ENCODE measurements at regions not wholly inside any gene's neighbourhood (a gene's known extent, or its start where the extent isn't known, plus 50 kb on each side); places are given as distances from the start of the nearest gene placed in this dataset.

DNA sequence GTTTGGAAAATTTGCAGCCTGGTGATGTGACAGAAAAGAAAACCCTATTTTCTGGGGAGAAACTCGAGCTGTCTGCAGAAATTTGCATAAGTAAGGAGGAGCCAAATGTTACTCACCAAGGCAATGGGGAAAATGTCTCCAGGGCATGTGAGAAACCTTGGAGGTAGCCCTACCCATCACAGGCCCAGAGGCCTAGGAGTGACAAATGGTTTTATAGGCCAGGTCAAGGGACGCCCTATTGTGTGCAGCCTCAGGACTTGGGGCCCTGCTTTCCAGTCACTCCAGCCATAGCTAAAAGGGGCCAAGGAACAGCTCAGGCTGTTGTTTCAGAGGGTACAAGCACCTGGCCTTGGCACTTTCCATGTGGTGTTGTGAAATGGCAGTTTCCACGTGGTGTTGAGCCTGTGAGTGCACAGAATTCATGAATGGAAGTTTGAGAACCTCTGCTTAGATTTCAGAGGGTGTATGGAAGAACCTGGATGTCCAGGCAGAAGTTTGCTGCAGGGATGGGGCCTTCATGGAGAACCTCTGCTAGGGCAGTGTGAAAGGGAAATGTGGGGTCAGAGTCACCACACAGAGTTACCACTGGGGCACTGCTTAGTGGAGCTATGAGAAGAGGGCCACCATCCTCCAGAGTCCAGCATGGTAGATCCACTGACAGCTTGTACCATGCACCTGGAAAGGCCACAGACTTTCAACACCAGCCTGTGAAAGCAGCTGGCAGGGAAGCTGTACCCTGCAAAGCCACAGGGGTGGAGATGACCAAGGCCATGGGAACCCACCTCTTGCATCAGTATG lies 637.6 kb upstream of the EPHA5 start:
- DNase-seq (ENCODE audit: low read depth, low spot score) = no peak
- Histone ChIP-seq H3K4me3 (ENCODE audit: low read depth, low read length) (no peak overlapping the region), H3K9me3 (ENCODE audit: control insufficient read depth, insufficient read depth, low read length) (peaks cover 5% of the 10 kb centered on the region; the same call in 1 of the 2 replicates), H3K27me3 (ENCODE audit: control insufficient read depth, insufficient read depth, low read length) (no peaks in the 10 kb centered on the region), H3K27ac (ENCODE audit: low read depth, low read length) (no peak overlapping the region)
- ChIA-PET POLR2A (no interaction called here), CTCF (no interaction called here)
- TF ChIP-seq, protein P1, sequence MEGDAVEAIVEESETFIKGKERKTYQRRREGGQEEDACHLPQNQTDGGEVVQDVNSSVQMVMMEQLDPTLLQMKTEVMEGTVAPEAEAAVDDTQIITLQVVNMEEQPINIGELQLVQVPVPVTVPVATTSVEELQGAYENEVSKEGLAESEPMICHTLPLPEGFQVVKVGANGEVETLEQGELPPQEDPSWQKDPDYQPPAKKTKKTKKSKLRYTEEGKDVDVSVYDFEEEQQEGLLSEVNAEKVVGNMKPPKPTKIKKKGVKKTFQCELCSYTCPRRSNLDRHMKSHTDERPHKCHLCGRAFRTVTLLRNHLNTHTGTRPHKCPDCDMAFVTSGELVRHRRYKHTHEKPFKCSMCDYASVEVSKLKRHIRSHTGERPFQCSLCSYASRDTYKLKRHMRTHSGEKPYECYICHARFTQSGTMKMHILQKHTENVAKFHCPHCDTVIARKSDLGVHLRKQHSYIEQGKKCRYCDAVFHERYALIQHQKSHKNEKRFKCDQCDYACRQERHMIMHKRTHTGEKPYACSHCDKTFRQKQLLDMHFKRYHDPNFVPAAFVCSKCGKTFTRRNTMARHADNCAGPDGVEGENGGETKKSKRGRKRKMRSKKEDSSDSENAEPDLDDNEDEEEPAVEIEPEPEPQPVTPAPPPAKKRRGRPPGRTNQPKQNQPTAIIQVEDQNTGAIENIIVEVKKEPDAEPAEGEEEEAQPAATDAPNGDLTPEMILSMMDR (IDR thresholded peaks at IDR 0.05; ENCODE audit: low read depth, low read length) = no peak

DNA sequence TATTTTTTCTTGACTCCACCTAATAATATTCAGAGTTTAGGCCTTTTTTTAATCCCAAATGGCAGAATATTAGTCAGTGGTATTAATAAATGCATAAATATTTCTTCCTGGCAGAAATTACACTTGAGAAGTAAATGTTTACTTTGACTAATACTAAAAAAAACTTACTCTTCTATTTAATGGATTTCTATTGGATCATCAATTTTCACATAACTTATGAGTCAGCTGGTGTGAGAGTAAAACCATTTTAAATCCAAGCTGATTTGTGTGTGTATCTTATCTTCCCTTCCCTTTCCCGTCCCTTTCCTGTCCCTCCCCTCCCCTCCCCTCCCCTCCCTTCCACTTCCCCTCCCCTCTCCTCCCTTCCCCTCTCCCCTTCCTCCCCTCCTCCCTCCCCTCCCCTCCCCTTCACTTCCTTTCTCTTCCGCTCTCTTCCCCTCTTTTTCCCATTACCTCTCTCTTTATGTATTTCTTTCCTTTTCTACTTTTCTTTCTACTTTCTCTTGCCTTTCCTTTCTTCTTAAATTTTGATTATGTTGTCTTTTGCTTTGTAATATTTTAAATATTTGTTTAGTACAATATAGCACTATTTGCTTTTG lies 630.1 kb upstream of the EPHA5 start:
- DNase-seq (ENCODE audit: low read depth, low spot score) = no peak
- ChIA-PET CTCF (no interaction called here), POLR2A (no interaction called here)
- Histone ChIP-seq H3K27me3 (ENCODE audit: control insufficient read depth, insufficient read depth, low read length) (no peaks in the 10 kb centered on the region), H3K9me3 (ENCODE audit: control insufficient read depth, insufficient read depth, low read length) (0 out of 2 replicates have a peak, but pooled peaks cover 4% of the 10 kb centered on the region), H3K27ac (ENCODE audit: low read depth, low read length) (no peak overlapping the region), H3K4me3 (ENCODE audit: low read depth, low read length) (no peak overlapping the region)
- TF ChIP-seq, protein P1 (IDR thresholded peaks at IDR 0.05; ENCODE audit: low read depth, low read length) = no peak

DNA sequence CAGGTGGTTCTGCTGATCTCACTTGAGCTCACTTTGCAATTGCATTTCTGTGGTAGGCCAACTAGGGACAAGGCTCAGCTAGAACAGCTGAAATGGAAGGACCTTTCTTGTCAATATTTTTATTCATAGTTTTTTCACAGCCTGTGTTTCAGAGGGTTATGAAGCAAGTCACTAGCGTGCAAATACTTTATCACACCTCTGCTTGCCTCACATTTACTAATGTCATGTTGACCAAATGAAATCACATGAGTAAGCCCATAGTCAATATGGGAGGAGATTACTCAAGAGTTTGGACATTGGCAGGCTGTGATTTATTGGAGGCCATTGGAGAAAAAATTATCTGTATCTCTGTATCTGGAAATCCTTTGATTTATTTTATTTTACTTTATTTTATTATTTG lies 628.3 kb upstream of the EPHA5 start:
- TF ChIP-seq, protein P1 (IDR thresholded peaks at IDR 0.05; ENCODE audit: low read depth, low read length) = no peak
- H3K27me3 ChIP-seq (ENCODE audit: control insufficient read depth, insufficient read depth, low read length) = no peaks in the 10 kb centered on the region
- H3K4me3 ChIP-seq (ENCODE audit: low read depth, low read length) = no peak overlapping the region
- no peak overlapping the region for H3K27ac ChIP-seq (ENCODE audit: low read depth, low read length)
- no peak for DNase-seq (ENCODE audit: low read depth, low spot score)
- ChIA-PET POLR2A (no interaction called here), CTCF (no interaction called here)
- 0 out of 2 replicates have a peak, but pooled peaks cover 4% of the 10 kb centered on the region for H3K9me3 ChIP-seq (ENCODE audit: control insufficient read depth, insufficient read depth, low read length)

DNA sequence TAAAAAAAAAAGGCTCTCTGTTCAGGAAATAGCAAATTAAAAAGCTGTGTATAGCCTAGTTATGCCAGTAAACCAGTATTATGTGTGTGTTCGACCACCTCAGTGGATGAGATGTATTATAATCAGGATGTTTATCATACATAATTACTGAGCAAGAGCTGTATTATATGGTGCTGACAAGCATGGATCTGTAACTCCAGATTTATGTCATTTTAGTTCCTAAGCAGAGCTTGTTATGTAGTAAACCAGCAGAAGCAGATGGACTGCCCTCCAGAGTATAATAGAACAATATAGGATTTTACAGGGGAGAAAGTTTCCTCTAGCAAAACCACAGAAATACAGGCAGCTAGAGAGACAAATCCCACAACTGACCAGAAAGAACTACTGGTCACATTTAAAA lies 627.4 kb upstream of the EPHA5 start:
- TF ChIP-seq, protein P1 (IDR thresholded peaks at IDR 0.05; ENCODE audit: low read depth, low read length) = no peak
- H3K9me3 ChIP-seq (ENCODE audit: control insufficient read depth, insufficient read depth, low read length) = 0 out of 2 replicates have a peak, but pooled peaks cover 4% of the 10 kb centered on the region
- ChIA-PET POLR2A (no interaction called here), CTCF (no interaction called here)
- no peaks in the 10 kb centered on the region for H3K27me3 ChIP-seq (ENCODE audit: control insufficient read depth, insufficient read depth, low read length)
- no peak for DNase-seq (ENCODE audit: low read depth, low spot score)
- no peak overlapping the region for H3K4me3 ChIP-seq (ENCODE audit: low read depth, low read length)
- H3K27ac ChIP-seq (ENCODE audit: low read depth, low read length) = no peak overlapping the region

DNA sequence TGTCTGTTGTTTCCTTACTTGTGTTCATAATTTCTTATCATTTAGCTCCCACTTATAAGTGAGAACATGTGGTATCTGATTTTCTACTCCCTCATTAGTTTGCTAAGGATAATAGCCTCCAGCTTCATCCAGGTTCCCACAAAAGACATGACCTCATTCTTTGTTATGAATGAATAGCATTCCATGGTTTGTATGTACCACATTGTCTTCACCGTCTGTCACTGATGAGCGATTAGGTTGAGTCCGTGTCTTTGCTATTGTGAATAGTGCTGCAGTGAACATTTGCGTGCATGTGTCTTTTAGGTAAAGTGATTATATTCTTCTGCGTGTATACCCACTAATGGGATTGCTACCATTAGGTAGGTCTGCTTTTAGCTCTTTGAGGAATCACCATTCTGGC lies 624.3 kb upstream of the EPHA5 start:
- Histone ChIP-seq H3K27me3 (ENCODE audit: control insufficient read depth, insufficient read depth, low read length) (no peaks in the 10 kb centered on the region), H3K27ac (ENCODE audit: low read depth, low read length) (no peak overlapping the region), H3K9me3 (ENCODE audit: control insufficient read depth, insufficient read depth, low read length) (no peaks in the 10 kb centered on the region), H3K4me3 (ENCODE audit: low read depth, low read length) (no peak overlapping the region)
- CTCF ChIA-PET = no interaction called here
- POLR2A ChIA-PET = no interaction called here
- TF ChIP-seq, protein P1 (IDR thresholded peaks at IDR 0.05; ENCODE audit: low read depth, low read length) = no peak
- no peak for DNase-seq (ENCODE audit: low read depth, low spot score)

Measured in AG04450 (cell line).